HEK293T (cell line): ENCODE measurements at regions not wholly inside any gene's neighbourhood (a gene's known extent, or its start where the extent isn't known, plus 50 kb on each side); places are given as distances from the start of the nearest gene placed in this dataset.

ENCODE experiments used
- CTCF ChIA-PET: fragments of 350-600 bp; formaldehyde crosslinking; extraction: SDS; loops from one replicate; lab custom pipeline; 2021; ENCODE audit warnings: antibody characterized with exemption, inconsistent platforms; lab: Yijun Ruan, JAX
- POLR2A ChIA-PET: fragments of 350-600 bp; formaldehyde crosslinking; extraction: SDS; loops from one replicate; lab custom pipeline; 2020; ENCODE audit warnings: antibody characterized with exemption, inconsistent platforms; lab: Yijun Ruan, JAX
- DNase-seq: peaks from one replicate; pipeline ENCODE4 v3.0.0; 2012; ENCODE audit warnings: mixed read lengths; ENCODE audit errors: extremely low spot score
- ARNT ChIP-seq: fragments of 450-650 bp; IDR thresholded peaks from 2 replicates; pipeline ENCODE4 v1.6.1; 2017; ENCODE audit warnings: mild to moderate bottlenecking
- BHLHE40 ChIP-seq: fragments of 450-650 bp; IDR thresholded peaks from 2 replicates; pipeline ENCODE4 v1.6.1; 2016; ENCODE audit warnings: mild to moderate bottlenecking, moderate library complexity, borderline replicate concordance
- CTBP1 ChIP-seq: fragments of 450-650 bp; IDR thresholded peaks from 2 replicates; pipeline ENCODE4 v1.6.1; 2016; ENCODE audit warnings: borderline replicate concordance
- ELF4 ChIP-seq: fragments of 450-650 bp; IDR thresholded peaks from 2 replicates; pipeline ENCODE4 v1.6.1; 2017; ENCODE audit warnings: antibody characterized with exemption
- FOXA1 ChIP-seq: fragments of 450-650 bp; IDR thresholded peaks from 2 replicates; pipeline ENCODE4 v1.6.1; 2016; ENCODE audit warnings: mild to moderate bottlenecking
- FOXK2 ChIP-seq: fragments of 450-650 bp; IDR thresholded peaks from 2 replicates; pipeline ENCODE4 v1.6.1; 2016; ENCODE audit warnings: mild to moderate bottlenecking
- FOXM1 ChIP-seq: fragments of 450-650 bp; IDR thresholded peaks from 2 replicates; pipeline ENCODE4 v1.6.1; 2017; ENCODE audit warnings: mild to moderate bottlenecking, borderline replicate concordance
- HDGF ChIP-seq: fragments of 450-650 bp; IDR thresholded peaks from 2 replicates; pipeline ENCODE4 v1.6.1; 2017; ENCODE audit warnings: antibody characterized with exemption, borderline replicate concordance
- L3MBTL2 ChIP-seq: fragments of 450-650 bp; conservative IDR thresholded peaks from 2 replicates; pipeline ENCODE4 v1.6.1; 2016; ENCODE audit warnings: mild to moderate bottlenecking
- LEF1 ChIP-seq: fragments of 450-650 bp; IDR thresholded peaks from 2 replicates; pipeline ENCODE4 v1.6.1; 2017; ENCODE audit warnings: mild to moderate bottlenecking, borderline replicate concordance
- NFRKB ChIP-seq: fragments of 450-650 bp; IDR thresholded peaks from 2 replicates; pipeline ENCODE4 v1.6.1; 2016; ENCODE audit warnings: mild to moderate bottlenecking, moderate library complexity
- SP1 ChIP-seq: fragments of 450-650 bp; IDR thresholded peaks from 2 replicates; pipeline ENCODE4 v1.6.1; 2017
- SUZ12 ChIP-seq: fragments of 450-650 bp; IDR thresholded peaks from 2 replicates; pipeline ENCODE4 v1.6.1; 2016; ENCODE audit warnings: mild to moderate bottlenecking
- TARDBP ChIP-seq: fragments of 450-650 bp; IDR thresholded peaks from 2 replicates; pipeline ENCODE4 v1.6.1; 2016
- ZNF384 ChIP-seq: fragments of 450-650 bp; IDR thresholded peaks from 2 replicates; pipeline ENCODE4 v1.6.1; 2016
- TF ChIP-seq, protein P1 (sequence below): fragments of 450-650 bp; IDR thresholded peaks from 2 replicates; pipeline ENCODE4 v1.6.1; 2016

DNA sequence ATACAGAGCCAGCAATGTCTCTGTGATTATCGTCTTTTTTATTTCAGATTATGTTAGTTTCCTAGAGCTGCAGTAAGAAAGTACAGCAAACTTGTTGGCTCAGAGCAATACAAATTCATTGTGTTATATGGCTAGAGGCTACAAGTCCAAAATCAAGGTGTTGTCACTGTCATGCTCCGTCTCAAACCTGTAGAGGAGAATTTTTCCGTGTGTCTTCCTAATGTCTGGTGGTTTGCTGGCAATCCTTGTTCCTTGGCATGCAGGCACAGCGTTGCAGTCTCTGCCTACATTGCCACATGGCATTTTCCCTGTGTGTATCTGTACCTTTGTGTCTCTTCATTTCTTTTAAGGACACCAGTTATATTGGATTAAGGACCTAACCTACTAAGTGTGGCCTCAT, 244.4 kb downstream of the LRRIQ3 start:
- POLR2A ChIA-PET = no interaction called here
- DNase-seq = no peak
- CTCF ChIA-PET = no interaction called here
- TF ChIP-seq SUZ12 (no peak), FOXK2 (no peak), HDGF (no peak), L3MBTL2 (no peak), TARDBP (no peak), SP1 (no peak), ZNF384 (no peak), NFRKB (no peak), BHLHE40 (no peak)
- TF ChIP-seq, protein P1, sequence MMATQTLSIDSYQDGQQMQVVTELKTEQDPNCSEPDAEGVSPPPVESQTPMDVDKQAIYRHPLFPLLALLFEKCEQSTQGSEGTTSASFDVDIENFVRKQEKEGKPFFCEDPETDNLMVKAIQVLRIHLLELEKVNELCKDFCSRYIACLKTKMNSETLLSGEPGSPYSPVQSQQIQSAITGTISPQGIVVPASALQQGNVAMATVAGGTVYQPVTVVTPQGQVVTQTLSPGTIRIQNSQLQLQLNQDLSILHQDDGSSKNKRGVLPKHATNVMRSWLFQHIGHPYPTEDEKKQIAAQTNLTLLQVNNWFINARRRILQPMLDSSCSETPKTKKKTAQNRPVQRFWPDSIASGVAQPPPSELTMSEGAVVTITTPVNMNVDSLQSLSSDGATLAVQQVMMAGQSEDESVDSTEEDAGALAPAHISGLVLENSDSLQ = no peak

GRCh38 chr1:73953186-73953585, 244.8 kb downstream of the LRRIQ3 start:
- TF ChIP-seq ELF4 = no peak
- TF ChIP-seq SUZ12 = no peak
- TF ChIP-seq SP1 = no peak
- TF ChIP-seq ZNF384 = no peak
- no peak for TF ChIP-seq FOXA1
- TF ChIP-seq CTBP1 = no peak
- no peak for TF ChIP-seq FOXM1
- TF ChIP-seq L3MBTL2 = no peak
- no peak for TF ChIP-seq FOXK2
- no peak for TF ChIP-seq LEF1
- TF ChIP-seq BHLHE40 = no peak
- TF ChIP-seq HDGF = no peak
- TF ChIP-seq TARDBP = no peak
- TF ChIP-seq, protein P1 = no peak
- no peak for TF ChIP-seq ARNT
- no peak for TF ChIP-seq NFRKB
- POLR2A ChIA-PET = no interaction called here
- CTCF ChIA-PET = no interaction called here
- no peak for DNase-seq

GRCh38 chr1:73948055-73948454, 249.9 kb downstream of the LRRIQ3 start:
- DNase-seq = no peak
- ChIA-PET POLR2A (no interaction called here), CTCF (no interaction called here)
- TF ChIP-seq, protein P1 = no peak
- no peak for TF ChIP-seq BHLHE40
- no peak for TF ChIP-seq SP1
- no peak for TF ChIP-seq SUZ12
- TF ChIP-seq NFRKB = no peak
- no peak for TF ChIP-seq LEF1
- no peak for TF ChIP-seq ARNT
- TF ChIP-seq FOXM1 = no peak
- no peak for TF ChIP-seq ELF4
- TF ChIP-seq FOXA1 = no peak
- no peak for TF ChIP-seq ZNF384
- TF ChIP-seq L3MBTL2 = no peak
- TF ChIP-seq CTBP1 = no peak
- no peak for TF ChIP-seq HDGF
- TF ChIP-seq FOXK2 = no peak
- TF ChIP-seq TARDBP = no peak

DNA sequence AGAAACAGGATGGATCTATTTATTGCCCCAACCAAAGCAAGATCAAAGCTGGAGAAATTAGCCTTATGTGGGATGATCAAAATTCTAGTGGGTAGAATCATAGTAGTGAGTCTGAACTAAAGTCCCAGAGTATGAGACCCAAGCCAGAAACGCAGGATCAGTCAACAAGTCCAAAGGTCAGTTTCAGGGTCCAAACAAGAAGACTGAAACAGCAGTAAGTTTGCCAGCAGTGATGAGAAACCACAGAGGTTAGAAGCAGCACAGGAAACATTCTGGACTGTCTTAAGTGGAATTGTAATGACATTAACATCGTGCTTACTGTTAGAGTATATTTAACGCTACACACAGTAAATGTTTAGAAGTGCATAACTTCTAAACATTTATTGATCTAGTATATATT, 251.0 kb downstream of the LRRIQ3 start:
- DNase-seq = no peak
- ChIA-PET POLR2A (no interaction called here), CTCF (no interaction called here)
- TF ChIP-seq NFRKB = no peak
- no peak for TF ChIP-seq BHLHE40
- no peak for TF ChIP-seq CTBP1
- no peak for TF ChIP-seq FOXA1
- no peak for TF ChIP-seq SUZ12
- TF ChIP-seq FOXM1 = no peak
- TF ChIP-seq SP1 = no peak
- TF ChIP-seq ZNF384 = no peak
- TF ChIP-seq ELF4 = no peak

DNA sequence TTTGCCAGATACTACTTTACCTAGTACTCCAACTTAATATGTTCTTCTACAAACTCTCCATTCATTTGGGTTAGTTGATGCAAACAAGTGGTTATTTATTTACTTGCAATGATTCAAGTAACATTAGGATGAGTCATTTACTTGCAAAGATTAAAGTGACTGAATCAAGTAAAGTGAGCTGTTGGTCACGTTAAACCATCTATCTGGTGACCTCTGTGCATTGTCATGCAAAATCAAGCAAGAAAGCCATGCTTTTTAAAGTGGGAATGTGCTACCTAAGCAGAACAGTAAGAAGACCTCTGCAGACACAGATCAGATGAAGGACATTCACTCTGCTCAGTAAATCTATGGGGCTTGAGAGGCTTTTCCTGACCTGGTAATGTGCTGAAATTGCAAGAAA, 254.7 kb downstream of the LRRIQ3 start:
- TF ChIP-seq FOXA1 (no peak), TARDBP (no peak), SP1 (no peak)
- ChIA-PET POLR2A (no interaction called here), CTCF (no interaction called here)
- no peak for DNase-seq

DNA sequence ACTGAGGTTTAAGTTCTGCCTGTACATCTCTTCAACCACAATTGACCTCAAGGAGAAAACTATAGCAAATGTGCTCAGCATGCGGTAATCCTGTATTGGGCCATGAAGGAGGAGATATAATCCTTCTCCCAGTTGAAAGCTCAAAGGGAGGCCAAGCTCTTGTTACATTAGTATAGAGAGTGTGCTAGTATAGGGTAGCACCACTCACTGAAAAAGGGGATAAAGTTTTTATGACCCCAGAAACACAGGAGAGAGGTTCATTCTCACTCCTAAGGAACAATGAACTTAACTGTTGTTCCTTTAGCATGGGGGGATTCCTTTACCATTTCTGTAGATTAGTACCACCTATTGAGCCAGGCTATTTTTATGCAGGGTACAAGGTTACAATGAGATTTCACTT, 267.7 kb downstream of the LRRIQ3 start:
- ChIA-PET CTCF (no interaction called here), POLR2A (no interaction called here)
- DNase-seq = no peak
- TF ChIP-seq FOXK2 = no peak

DNA sequence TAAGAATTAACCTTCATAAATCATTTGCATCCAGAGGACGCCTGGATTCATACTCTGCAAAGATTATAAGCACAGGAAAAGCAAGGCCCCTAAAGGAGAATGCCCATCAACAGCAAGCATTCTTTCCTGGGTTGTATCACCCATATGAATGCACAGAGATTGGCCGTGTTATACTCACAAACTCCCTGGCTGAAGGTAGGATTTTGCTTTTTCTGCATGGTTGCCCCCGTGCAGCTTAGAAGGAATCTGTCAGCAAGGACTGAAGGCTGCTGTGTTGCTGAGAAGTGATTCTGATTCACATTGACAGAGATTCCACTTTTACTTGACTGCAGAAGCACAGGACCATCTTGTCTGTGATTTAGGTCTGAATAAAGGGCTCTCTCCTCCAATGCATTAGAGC, 283.0 kb downstream of the LRRIQ3 start:
- ChIA-PET POLR2A (no interaction called here), CTCF (no interaction called here)
- no peak for DNase-seq
- TF ChIP-seq, protein P1 = no peak
- TF ChIP-seq FOXK2 (no peak), TARDBP (no peak)
